Coronary artery (tissue), 2 donors: ENCODE measurements at regions not wholly inside any gene's neighbourhood (a gene's known extent, or its start where the extent isn't known, plus 50 kb on each side); places are given as distances from the start of the nearest gene placed in this dataset.
"Not testable (repeated sequence)": the region's sequence is repeated elsewhere in the genome, so short reads cannot be mapped to it uniquely, and the experiment has no call there.

Source experiments
- DNase-seq: peaks from one replicate; pipeline ENCODE4 v3.0.0-alpha.2; 2017; ENCODE audit warnings: low spot score
- H3K27ac ChIP-seq, 2 donors: fragments of 200-600 bp; sonication (generic); one replicate each; pipeline ENCODE4 v1.5.1; 2016 to 2019
- H3K4me3 ChIP-seq: fragments of 200-600 bp; sonication (generic); 2 replicates; pipeline ENCODE4 v1.5.1; 2016; ENCODE audit warnings: mild to moderate bottlenecking, moderate library complexity
- CTCF ChIP-seq: fragments of 200-600 bp; sonication (generic); IDR thresholded peaks from one replicate; pipeline ENCODE4 v1.5.1; 2019; ENCODE audit warnings: antibody characterized with exemption

GRCh38 chr6:6987749-6988148 is 120.0 kb upstream of the RREB1 start:
- Histone ChIP-seq H3K4me3 (no peak overlapping the region), H3K27ac (no peak overlapping the region)
- TF ChIP-seq CTCF: no peak
- DNase-seq: no peak

GRCh38 chr6:6990059-6990458 is 117.7 kb upstream of the RREB1 start:
- DNase-seq, H3K4me3 ChIP-seq, H3K27ac ChIP-seq: not testable (repeated sequence)

GRCh38 chr6:6993503-6994237 is 114.1 kb upstream of the RREB1 start:
- DNase-seq: no peak
- H3K4me3 ChIP-seq: no peak overlapping the region
- TF ChIP-seq CTCF: no peak
- H3K27ac ChIP-seq: no peak overlapping the region

- no peak for TF ChIP-seq CTCF
- Histone ChIP-seq H3K27ac (no peak overlapping the region), H3K4me3 (no peak overlapping the region)
- DNase-seq: no peak
Measured at GRCh38 chr6:6994796-6995195, 113.0 kb upstream of the RREB1 start.

GRCh38 chr6:6995328-6995727 is 112.4 kb upstream of the RREB1 start:
- no peak for TF ChIP-seq CTCF
- no peak for DNase-seq
- Histone ChIP-seq H3K27ac (no peak overlapping the region), H3K4me3 (no peak overlapping the region)

- no peak for DNase-seq
- Histone ChIP-seq H3K4me3 (no peak overlapping the region), H3K27ac (no peak overlapping the region)
- TF ChIP-seq CTCF: no peak
Measured at GRCh38 chr6:6996124-6996523, 111.6 kb upstream of the RREB1 start.

GRCh38 chr6:6997263-6998193 is 110.2 kb upstream of the RREB1 start:
- Histone ChIP-seq H3K27ac (no peak overlapping the region), H3K4me3 (no peak overlapping the region)
- no peak for TF ChIP-seq CTCF
- no peak for DNase-seq
